ENCODE measurements at regions not wholly inside any gene's neighbourhood (a gene's known extent, or its start where the extent isn't known, plus 50 kb on each side); places are given as distances from the start of the nearest gene placed in this dataset.

- DNase-seq (ENCODE audit: low read depth): no peak
- TF ChIP-seq CTCF (IDR thresholded peaks at IDR 0.05; ENCODE audit: insufficient read depth, low read depth, low read length, missing control alignments): no peak
- no peak overlapping the region for H3K4me3 ChIP-seq (ENCODE audit: low read depth, low read length)
These were observed 383.1 kb upstream of the MEX3C start for GRCh38 chr18:51580580-51580979.

- no peak for TF ChIP-seq CTCF (IDR thresholded peaks at IDR 0.05; ENCODE audit: insufficient read depth, low read depth, low read length, missing control alignments)
- no peak for DNase-seq (ENCODE audit: low read depth)
- no peak overlapping the region for H3K4me3 ChIP-seq (ENCODE audit: low read depth, low read length)
These were observed 385.1 kb upstream of the MEX3C start for GRCh38 chr18:51582551-51582950.

GRCh38 chr18:51588616-51589015 lies 391.1 kb upstream of the MEX3C start:
- no peak for TF ChIP-seq CTCF (IDR thresholded peaks at IDR 0.05; ENCODE audit: insufficient read depth, low read depth, low read length, missing control alignments)
- no peak for DNase-seq (ENCODE audit: low read depth)

GRCh38 chr18:51593931-51594330 lies 396.4 kb upstream of the MEX3C start:
- DNase-seq (ENCODE audit: low read depth): no peak
- H3K4me3 ChIP-seq (ENCODE audit: low read depth, low read length): no peak overlapping the region
- no peak for TF ChIP-seq CTCF (IDR thresholded peaks at IDR 0.05; ENCODE audit: insufficient read depth, low read depth, low read length, missing control alignments)

More at GRCh38 chr18:51588616-51589015, 391.1 kb upstream of the MEX3C start:
- H3K4me3 ChIP-seq (ENCODE audit: low read depth, low read length): no peak overlapping the region

GRCh38 chr18:51603111-51603510 lies 405.6 kb upstream of the MEX3C start:
- DNase-seq (ENCODE audit: low read depth): no peak
- TF ChIP-seq CTCF (IDR thresholded peaks at IDR 0.05; ENCODE audit: insufficient read depth, low read depth, low read length, missing control alignments): no peak

GRCh38 chr18:51603551-51603950 lies 406.1 kb upstream of the MEX3C start:
- no peak for TF ChIP-seq CTCF (IDR thresholded peaks at IDR 0.05; ENCODE audit: insufficient read depth, low read depth, low read length, missing control alignments)
- no peak for DNase-seq (ENCODE audit: low read depth)
- H3K4me3 ChIP-seq (ENCODE audit: low read depth, low read length): no peak overlapping the region

More at GRCh38 chr18:51603111-51603510, 405.6 kb upstream of the MEX3C start:
- no peak overlapping the region for H3K4me3 ChIP-seq (ENCODE audit: low read depth, low read length)

GRCh38 chr18:51610481-51610880 lies 413.0 kb upstream of the MEX3C start:
- no peak for TF ChIP-seq CTCF (IDR thresholded peaks at IDR 0.05; ENCODE audit: insufficient read depth, low read depth, low read length, missing control alignments)
- H3K4me3 ChIP-seq (ENCODE audit: low read depth, low read length): no peak overlapping the region
- no peak for DNase-seq (ENCODE audit: low read depth)

Data from GM12865 (cell line).